ENCODE measurements at regions not wholly inside any gene's neighbourhood (a gene's known extent, or its start where the extent isn't known, plus 50 kb on each side); places are given as distances from the start of the nearest gene placed in this dataset.

GRCh38 chr2:6025391-6025790 is 333.2 kb downstream of the SOX11 start:
- WGBS, 2 experiments (ENCODE audit: extremely low coverage in 1 of 2, insufficient coverage in 1 of 2, insufficient read length in 1 of 2, insufficient replicate concordance in 2 of 2, low coverage in 1 of 2, low lambda C conversion rate in 2 of 2, missing lambda C conversion rate in 1 of 2) = 96% methylated on average over 6 of the region's 6 CpGs; no CpG with 5 or more reads in 1 of the 2 experiments
- POLR2A ChIA-PET (ENCODE audit: partially characterized antibody) = no interaction called here

More at GRCh38 chr2:6025391-6025790, 333.2 kb downstream of the SOX11 start:
- DNase-seq (ENCODE audit: low read depth in 1 of 2, low spot score in 2 of 2) = no peak
- Histone ChIP-seq H3K27ac (ENCODE audit: low read depth, low read length) (no peak overlapping the region), H3K36me3 (ENCODE audit: control insufficient read depth in 2 of 4, insufficient read depth in 4 of 4, low read length in 3 of 4) (no peaks in the 10 kb centered on the region; a peak in 1 of 8 replicates), H3K4me3 (ENCODE audit: extremely low read depth in 1 of 4, insufficient read depth in 2 of 4, low read depth in 3 of 4, low read length in 4 of 4) (no peak overlapping the region), H3K23me2 (ENCODE audit: low read depth, low read length) (no peaks in the 10 kb centered on the region), H3K4ac (replicated peaks; ENCODE audit: insufficient read length, low read depth, low read length) (no peak overlapping the region), H3K23ac (ENCODE audit: insufficient read length) (no peak overlapping the region), H3K9ac (replicated peaks in 1 of 4; ENCODE audit: extremely low read depth in 1 of 4, low read depth in 3 of 4, low read length in 3 of 4) (no peak overlapping the region), H4K91ac (replicated peaks; ENCODE audit: insufficient read length, low read length) (no peak overlapping the region), H2AFZ (ENCODE audit: low read length) (no peak overlapping the region), H2BK20ac (ENCODE audit: low read length) (no peak overlapping the region), H4K5ac (ENCODE audit: insufficient read length, low read depth, low read length) (no peak overlapping the region), H3K9me3 (ENCODE audit: insufficient read depth in 2 of 2, low read depth in 1 of 2, low read length in 1 of 2) (no peaks in the 10 kb centered on the region), H2AK5ac (ENCODE audit: low read depth, low read length) (no peak overlapping the region), H3K27me3 (replicated peaks in 1 of 4; ENCODE audit: control insufficient read depth in 3 of 4, extremely low read depth in 1 of 4, insufficient read depth in 3 of 4, low read length in 3 of 4) (no peaks in the 10 kb centered on the region), H2BK5ac (ENCODE audit: low read depth, low read length) (no peak overlapping the region), H2BK15ac (ENCODE audit: low read length) (no peak overlapping the region), H3K4me1 (replicated peaks in 1 of 4; ENCODE audit: control insufficient read depth in 3 of 4, insufficient read depth in 4 of 4, low read length in 3 of 4) (peaks cover 0 to 2% (median 0%) of the 10 kb centered on the region in 4 experiments; a peak in 1 of 7 replicates), H3K79me1 (ENCODE audit: low read depth, low read length) (no peaks in the 10 kb centered on the region), H2BK120ac (replicated peaks; ENCODE audit: low read depth, low read length) (no peak overlapping the region), H3K18ac (ENCODE audit: extremely low read depth, low read length) (no peak overlapping the region), H2BK12ac (ENCODE audit: low read depth, low read length) (no peak overlapping the region), H4K20me1 (replicated peaks in 1 of 2; ENCODE audit: control insufficient read depth in 1 of 2, insufficient read depth in 2 of 2, low read length in 2 of 2) (no peaks in the 10 kb centered on the region), H4K8ac (ENCODE audit: extremely low read depth, insufficient read depth, low read length) (no peak overlapping the region), H3K14ac (ENCODE audit: insufficient read length) (no peak overlapping the region), H3K79me2 (ENCODE audit: control insufficient read depth in 1 of 2, insufficient read depth in 2 of 2, low read length in 2 of 2) (no peaks in the 10 kb centered on the region), H3K4me2 (ENCODE audit: insufficient read depth in 1 of 2, low read depth in 2 of 2, low read length in 2 of 2) (no peak overlapping the region), H3K56ac (replicated peaks; ENCODE audit: insufficient read length, low read depth, low read length) (no peak overlapping the region)
- no peak for FAIRE-seq
- CTCF ChIA-PET (ENCODE audit: partially characterized antibody) = no interaction called here
- TF ChIP-seq SAP30 (IDR thresholded peaks at IDR 0.05; ENCODE audit: insufficient read depth, insufficient replicate concordance, low read length) (no peak), HDAC2 (IDR thresholded peaks at IDR 0.05; ENCODE audit: borderline replicate concordance in 1 of 2, low read depth in 2 of 2, low read length in 2 of 2) (no peak), GABPA (IDR thresholded peaks at IDR 0.05; ENCODE audit: borderline replicate concordance, insufficient read depth, low read length) (no peak), TAF1 (IDR thresholded peaks at IDR 0.05; ENCODE audit: low read depth, low read length) (no peak), SIX5 (IDR thresholded peaks at IDR 0.05; ENCODE audit: low read depth, low read length) (no peak), HDAC6 (IDR thresholded peaks at IDR 0.05; ENCODE audit: low read depth, low read length) (no peak), CBX5 (IDR thresholded peaks at IDR 0.05; ENCODE audit: low read depth, low read length) (no peak), TCF12 (IDR thresholded peaks at IDR 0.05; ENCODE audit: low read depth, low read length) (no peak), ZNF274 (IDR thresholded peaks at IDR 0.05; ENCODE audit: borderline replicate concordance, extremely low read depth, low read length) (no peak), CTBP2 (IDR thresholded peaks at IDR 0.05; ENCODE audit: borderline replicate concordance, insufficient read depth, insufficient read length, low read length) (no peak), PHF8 (conservative IDR thresholded peaks at IDR 0.05; ENCODE audit: low read depth, low read length) (no peak), JUN (IDR thresholded peaks at IDR 0.05; ENCODE audit: low read depth, low read length) (no peak)
- TF ChIP-seq, protein P1, sequence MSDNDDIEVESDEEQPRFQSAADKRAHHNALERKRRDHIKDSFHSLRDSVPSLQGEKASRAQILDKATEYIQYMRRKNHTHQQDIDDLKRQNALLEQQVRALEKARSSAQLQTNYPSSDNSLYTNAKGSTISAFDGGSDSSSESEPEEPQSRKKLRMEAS (IDR thresholded peaks at IDR 0.05) = no peak

Data from H1 (cell line).